ENCODE measurements at regions not wholly inside any gene's neighbourhood (a gene's known extent, or its start where the extent isn't known, plus 50 kb on each side); places are given as distances from the start of the nearest gene placed in this dataset.

- Histone ChIP-seq H3K9me3 (ENCODE audit: low read depth, low read length, poor library complexity, severe bottlenecking) (no peaks in the 10 kb centered on the region), H3K27me3 (replicated peaks; ENCODE audit: insufficient read depth, low read depth, low read length, poor library complexity) (no peaks in the 10 kb centered on the region), H3K4me1 (ENCODE audit: insufficient read depth, low read length, poor library complexity, severe bottlenecking) (no peaks in the 10 kb centered on the region), H3K36me3 (ENCODE audit: insufficient read depth, low read length, poor library complexity, severe bottlenecking) (no peaks in the 10 kb centered on the region), H3K27ac (ENCODE audit: low read depth, low read length, poor library complexity, severe bottlenecking) (no peak overlapping the region), H3K4me3 (ENCODE audit: low read depth, low read length, poor library complexity, severe bottlenecking) (no peak overlapping the region)
- TF ChIP-seq EZH2 (IDR thresholded peaks at IDR 0.05; ENCODE audit: borderline replicate concordance, low read depth, low read length, poor library complexity, severe bottlenecking) (no peak), CTCF (conservative IDR thresholded peaks at IDR 0.05; ENCODE audit: low read depth, low read length) (no peak)
- no TSS peak for BruUV-seq (replicated peaks)
- POLR2A ChIA-PET (ENCODE audit: low non-redundant PET) = no interaction called here
- DNase-seq (ENCODE audit: low spot score) = no peak
- CTCF ChIA-PET = no interaction called here
- intact Hi-C loops (cut with micrococcal nuclease; ENCODE audit: unreplicated experiment) = no loop called here
Measured at GRCh38 chr3:8077126-8077525, 424.5 kb upstream of the LMCD1 start.

- H3K36me3 ChIP-seq (ENCODE audit: insufficient read depth, low read length, poor library complexity, severe bottlenecking) = no peaks in the 10 kb centered on the region
- ChIA-PET POLR2A (ENCODE audit: low non-redundant PET) (no interaction called here), CTCF (no interaction called here)
- no peaks in the 10 kb centered on the region for H3K27me3 ChIP-seq (replicated peaks; ENCODE audit: insufficient read depth, low read depth, low read length, poor library complexity)
- no TSS peak for BruUV-seq (replicated peaks)
- intact Hi-C loops (cut with micrococcal nuclease; ENCODE audit: unreplicated experiment) = no loop called here
- H3K4me3 ChIP-seq (ENCODE audit: low read depth, low read length, poor library complexity, severe bottlenecking) = no peak overlapping the region
- no peak for TF ChIP-seq EZH2 (IDR thresholded peaks at IDR 0.05; ENCODE audit: borderline replicate concordance, low read depth, low read length, poor library complexity, severe bottlenecking)
- no peak for TF ChIP-seq CTCF (conservative IDR thresholded peaks at IDR 0.05; ENCODE audit: low read depth, low read length)
- no peaks in the 10 kb centered on the region for H3K9me3 ChIP-seq (ENCODE audit: low read depth, low read length, poor library complexity, severe bottlenecking)
- H3K4me1 ChIP-seq (ENCODE audit: insufficient read depth, low read length, poor library complexity, severe bottlenecking) = no peaks in the 10 kb centered on the region
- no peak for DNase-seq (ENCODE audit: low spot score)
- H3K27ac ChIP-seq (ENCODE audit: low read depth, low read length, poor library complexity, severe bottlenecking) = no peak overlapping the region
Measured at GRCh38 chr3:8080464-8080863, 421.2 kb upstream of the LMCD1 start.

GRCh38 chr3:8085498-8085897 is 416.1 kb upstream of the LMCD1 start:
- no peak for DNase-seq (ENCODE audit: low spot score)
- no peaks in the 10 kb centered on the region for H3K9me3 ChIP-seq (ENCODE audit: low read depth, low read length, poor library complexity, severe bottlenecking)
- H3K27ac ChIP-seq (ENCODE audit: low read depth, low read length, poor library complexity, severe bottlenecking) = no peak overlapping the region
- intact Hi-C loops (cut with micrococcal nuclease; ENCODE audit: unreplicated experiment) = no loop called here
- no TSS peak for BruUV-seq (replicated peaks)
- ChIA-PET POLR2A (ENCODE audit: low non-redundant PET) (no interaction called here), CTCF (no interaction called here)
- TF ChIP-seq CTCF (conservative IDR thresholded peaks at IDR 0.05; ENCODE audit: low read depth, low read length) = no peak
- no peak for TF ChIP-seq EZH2 (IDR thresholded peaks at IDR 0.05; ENCODE audit: borderline replicate concordance, low read depth, low read length, poor library complexity, severe bottlenecking)
- H3K4me3 ChIP-seq (ENCODE audit: low read depth, low read length, poor library complexity, severe bottlenecking) = no peak overlapping the region
- peaks cover 4% of the 10 kb centered on the region for H3K4me1 ChIP-seq (ENCODE audit: insufficient read depth, low read length, poor library complexity, severe bottlenecking)
- H3K27me3 ChIP-seq (replicated peaks; ENCODE audit: insufficient read depth, low read depth, low read length, poor library complexity) = no peaks in the 10 kb centered on the region
- no peaks in the 10 kb centered on the region for H3K36me3 ChIP-seq (ENCODE audit: insufficient read depth, low read length, poor library complexity, severe bottlenecking)

All from A673 (cell line).